H9 (cell line): ENCODE measurements at regions not wholly inside any gene's neighbourhood (a gene's known extent, or its start where the extent isn't known, plus 50 kb on each side); places are given as distances from the start of the nearest gene placed in this dataset.

Source experiments
- DNase-seq: peaks from one replicate; pipeline ENCODE4 v3.0.0-alpha.2; 2017
- H2AFZ ChIP-seq: one replicate; pipeline ENCODE4 v1.6.1; 2013; ENCODE audit warnings: mild to moderate bottlenecking, low read length, control low read depth, moderate library complexity
- H2AK5ac ChIP-seq: 2 replicates; pipeline ENCODE4 v1.6.1; 2013; ENCODE audit warnings: low read length, control low read depth, mixed read lengths; ENCODE audit not compliant: insufficient read length
- H2BK120ac ChIP-seq: one replicate; pipeline ENCODE4 v1.6.1; 2013; ENCODE audit warnings: low read depth, mild to moderate bottlenecking, low read length, control low read depth, inconsistent platforms; ENCODE audit not compliant: poor library complexity, severe bottlenecking
- H2BK12ac ChIP-seq: 2 replicates; pipeline ENCODE4 v1.6.1; 2013; ENCODE audit warnings: low read length, control low read depth, mixed read lengths, low read depth; ENCODE audit not compliant: insufficient read length
- H2BK15ac ChIP-seq: 2 replicates; pipeline ENCODE4 v1.6.1; 2013; ENCODE audit warnings: low read depth, low read length, control low read depth
- H2BK20ac ChIP-seq: one replicate; pipeline ENCODE4 v1.6.1; 2013; ENCODE audit warnings: low read depth, mild to moderate bottlenecking, low read length, control low read depth, inconsistent platforms; ENCODE audit not compliant: poor library complexity, severe bottlenecking
- H2BK5ac ChIP-seq: 2 replicates; pipeline ENCODE4 v1.6.1; 2013; ENCODE audit warnings: low read length, control low read depth, mixed read lengths; ENCODE audit not compliant: insufficient read length
- H3K14ac ChIP-seq: 2 replicates; pipeline ENCODE4 v1.6.1; 2013; ENCODE audit warnings: low read length, control low read depth; ENCODE audit not compliant: insufficient read depth
- H3K18ac ChIP-seq: 2 replicates; pipeline ENCODE4 v1.6.1; 2013; ENCODE audit warnings: low read depth, mild to moderate bottlenecking, mixed read lengths, low read length, control low read depth; ENCODE audit not compliant: insufficient read length
- H3K23ac ChIP-seq: 2 replicates; pipeline ENCODE4 v1.6.1; 2013; ENCODE audit warnings: low read length, control low read depth, mixed read lengths, low read depth; ENCODE audit not compliant: insufficient read length
- H3K23me2 ChIP-seq: 2 replicates; pipeline ENCODE4 v1.6.1; 2013; ENCODE audit warnings: low read depth, mild to moderate bottlenecking, mixed read lengths, low read length, control low read depth; ENCODE audit not compliant: insufficient read length, poor library complexity, severe bottlenecking
- H3K27ac ChIP-seq: 2 replicates; pipeline ENCODE4 v1.5.1; 2013; ENCODE audit warnings: low read length, control low read depth, mixed read lengths, low read depth; ENCODE audit not compliant: insufficient read length
- H3K27me3 ChIP-seq: 2 replicates; pipeline ENCODE4 v1.6.1; 2013; ENCODE audit warnings: low read length, control low read depth, inconsistent platforms; ENCODE audit not compliant: insufficient read depth
- H3K4ac ChIP-seq: 2 replicates; pipeline ENCODE4 v1.6.1; 2013; ENCODE audit warnings: low read depth, mild to moderate bottlenecking, control low read depth, inconsistent platforms, low read length, moderate library complexity
- H3K4me1 ChIP-seq: 2 replicates; pipeline ENCODE4 v1.6.1; 2013; ENCODE audit warnings: low read length, control low read depth, inconsistent platforms; ENCODE audit not compliant: insufficient read depth
- H3K4me2 ChIP-seq: 2 replicates; pipeline ENCODE4 v1.6.1; 2013; ENCODE audit warnings: low read length, control low read depth, mixed read lengths; ENCODE audit not compliant: insufficient read length, insufficient read depth
- H3K56ac ChIP-seq: 2 replicates; pipeline ENCODE4 v1.6.1; 2013; ENCODE audit warnings: low read depth, mild to moderate bottlenecking, mixed read lengths, low read length, control low read depth; ENCODE audit not compliant: insufficient read length
- H3K79me1 ChIP-seq: 2 replicates; pipeline ENCODE4 v1.6.1; 2013; ENCODE audit warnings: low read depth, mild to moderate bottlenecking, moderate library complexity, low read length, control low read depth, inconsistent platforms; ENCODE audit not compliant: insufficient read depth, poor library complexity, severe bottlenecking
- H3K79me2 ChIP-seq: 2 replicates; pipeline ENCODE4 v1.6.1; 2013; ENCODE audit warnings: low read length, control low read depth, inconsistent platforms; ENCODE audit not compliant: insufficient read depth
- H3K9ac ChIP-seq: 2 replicates; pipeline ENCODE4 v1.6.1; 2013; ENCODE audit warnings: low read length, control low read depth, mixed read lengths; ENCODE audit not compliant: insufficient read length; ENCODE audit errors: extremely low read depth
- H3K9me3 ChIP-seq: one replicate; pipeline ENCODE4 v1.6.1; 2013; ENCODE audit warnings: low read depth, low read length, inconsistent platforms; ENCODE audit not compliant: control insufficient read depth
- H3T11ph ChIP-seq: one replicate; pipeline ENCODE4 v1.6.1; 2013; ENCODE audit warnings: mild to moderate bottlenecking, low read length, control low read depth, inconsistent platforms
- H4K20me1 ChIP-seq: one replicate; pipeline ENCODE4 v1.6.1; 2013; ENCODE audit not compliant: control insufficient read depth, insufficient read length, insufficient read depth
- H4K5ac ChIP-seq: 2 replicates; pipeline ENCODE4 v1.6.1; 2013; ENCODE audit warnings: low read depth, mild to moderate bottlenecking, mixed read lengths, low read length, control low read depth; ENCODE audit not compliant: insufficient read length
- H4K8ac ChIP-seq: replicated peaks from 2 replicates; pipeline ENCODE4 v1.6.1; 2013; ENCODE audit warnings: low read length, control low read depth, mixed read lengths, low read depth; ENCODE audit not compliant: insufficient read length
- H4K91ac ChIP-seq: 2 replicates; pipeline ENCODE4 v1.6.1; 2013; ENCODE audit warnings: low read depth, mild to moderate bottlenecking, moderate library complexity, mixed read lengths, low read length, control low read depth; ENCODE audit not compliant: insufficient read length
- H3K27ac Mint-ChIP-seq, 3 experiments: 2 replicates in 2 of 3; 3 replicates in 1 of 3; pipeline ENCODE4 v1.8.0; 2020 to 2021; ENCODE audit warnings: mixed read lengths in 3 of 3, mild to moderate bottlenecking in 1 of 3, moderate library complexity in 1 of 3
- H3K27me3 Mint-ChIP-seq: 2 replicates; pipeline ENCODE4 v1.8.0; 2021; ENCODE audit warnings: low read depth, mild to moderate bottlenecking, moderate library complexity, mixed read lengths
- H3K36me3 Mint-ChIP-seq, 3 experiments: 2 replicates in 2 of 3; 3 replicates in 1 of 3; pipeline ENCODE4 v1.8.0; 2020 to 2021; ENCODE audit warnings: low read depth in 3 of 3, mixed read lengths in 3 of 3; ENCODE audit not compliant: insufficient read depth in 1 of 3
- H3K4me1 Mint-ChIP-seq, 2 experiments: 2 replicates each; pipeline ENCODE4 v1.8.0; 2020; ENCODE audit warnings: mixed read lengths in 2 of 2
- H3K4me3 Mint-ChIP-seq, 2 experiments: 2 replicates in 1 of 2; 3 replicates in 1 of 2; pipeline ENCODE4 v1.8.0; 2020 to 2021; ENCODE audit warnings: mild to moderate bottlenecking in 2 of 2, mixed read lengths in 2 of 2, moderate library complexity in 1 of 2
- H3K9me3 Mint-ChIP-seq, 2 experiments: 2 replicates in 1 of 2; 3 replicates in 1 of 2; pipeline ENCODE4 v1.8.0; 2020; ENCODE audit warnings: mild to moderate bottlenecking in 2 of 2, mixed read lengths in 2 of 2, moderate library complexity in 1 of 2
- WGBS: extraction: QIAGEN DNeasy Blood & Tissue Kit; methylation state at CpG from one replicate; pipeline ENCODE4 v1.1.7; 2013; ENCODE audit warnings: missing lambda C conversion rate, low lambda C conversion rate, mixed read lengths; ENCODE audit not compliant: insufficient read length; ENCODE audit errors: extremely low coverage; 5-methylcytosine and 5-hydroxymethylcytosine counted together
- TF ChIP-seq, protein P1 (sequence below): fragments of 200-600 bp; sonication (generic); conservative IDR thresholded peaks from 3 replicates; pipeline ENCODE4 v1.8.0; 2021; ENCODE audit warnings: antibody characterized with exemption, mild to moderate bottlenecking

- Histone ChIP-seq H4K5ac (no peak overlapping the region), H3K56ac (no peak overlapping the region), H3K27ac (no peak overlapping the region), H3K9ac (no peak overlapping the region), H3T11ph (no peak overlapping the region), H2BK5ac (no peak overlapping the region), H4K20me1 (no peaks in the 10 kb centered on the region), H2BK120ac (no peak overlapping the region), H3K18ac (no peak overlapping the region), H4K91ac (no peak overlapping the region), H3K9me3 (no peaks in the 10 kb centered on the region), H2AFZ (no peak overlapping the region), H3K4me2 (no peak overlapping the region), H2BK20ac (no peak overlapping the region), H2AK5ac (no peak overlapping the region), H3K4me1 (no peaks in the 10 kb centered on the region; the same call in 1 of the 2 replicates), H3K79me2 (no peaks in the 10 kb centered on the region), H4K8ac (no peak overlapping the region), H3K27me3 (no peaks in the 10 kb centered on the region), H3K23ac (no peak overlapping the region), H3K23me2 (no peaks in the 10 kb centered on the region), H3K79me1 (no peaks in the 10 kb centered on the region), H2BK12ac (no peak overlapping the region), H2BK15ac (no peak overlapping the region), H3K4ac (no peak overlapping the region), H3K14ac (no peak overlapping the region)
- Mint-ChIP-seq H3K4me3 (no peak overlapping the region), H3K27me3 (no peaks in the 10 kb centered on the region), H3K4me1 (peaks cover 0 to 4% of the 10 kb centered on the region in 2 experiments; a peak in 1 of 4 replicates), H3K27ac (no peak overlapping the region), H3K9me3 (peaks cover 0 to 4% of the 10 kb centered on the region in 2 experiments; a peak in 1 of 5 replicates), H3K36me3 (no peaks in the 10 kb centered on the region; a peak in 1 of 7 replicates)
- TF ChIP-seq, protein P1, sequence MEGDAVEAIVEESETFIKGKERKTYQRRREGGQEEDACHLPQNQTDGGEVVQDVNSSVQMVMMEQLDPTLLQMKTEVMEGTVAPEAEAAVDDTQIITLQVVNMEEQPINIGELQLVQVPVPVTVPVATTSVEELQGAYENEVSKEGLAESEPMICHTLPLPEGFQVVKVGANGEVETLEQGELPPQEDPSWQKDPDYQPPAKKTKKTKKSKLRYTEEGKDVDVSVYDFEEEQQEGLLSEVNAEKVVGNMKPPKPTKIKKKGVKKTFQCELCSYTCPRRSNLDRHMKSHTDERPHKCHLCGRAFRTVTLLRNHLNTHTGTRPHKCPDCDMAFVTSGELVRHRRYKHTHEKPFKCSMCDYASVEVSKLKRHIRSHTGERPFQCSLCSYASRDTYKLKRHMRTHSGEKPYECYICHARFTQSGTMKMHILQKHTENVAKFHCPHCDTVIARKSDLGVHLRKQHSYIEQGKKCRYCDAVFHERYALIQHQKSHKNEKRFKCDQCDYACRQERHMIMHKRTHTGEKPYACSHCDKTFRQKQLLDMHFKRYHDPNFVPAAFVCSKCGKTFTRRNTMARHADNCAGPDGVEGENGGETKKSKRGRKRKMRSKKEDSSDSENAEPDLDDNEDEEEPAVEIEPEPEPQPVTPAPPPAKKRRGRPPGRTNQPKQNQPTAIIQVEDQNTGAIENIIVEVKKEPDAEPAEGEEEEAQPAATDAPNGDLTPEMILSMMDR = no peak
- no peak for DNase-seq
- WGBS = no CpG with 5 or more reads among the region's 4 CpGs
Measured at GRCh38 chr2:148593421-148593820, 51.1 kb upstream of the EPC2 start.
